ENCODE measurements at regions not wholly inside any gene's neighbourhood (a gene's known extent, or its start where the extent isn't known, plus 50 kb on each side); places are given as distances from the start of the nearest gene placed in this dataset.

GRCh38 chr20:43287637-43288036 is 97.9 kb upstream of the PTPRT start:
- TF ChIP-seq CTCF (IDR thresholded peaks at IDR 0.05) (no peak), POLR2A (IDR thresholded peaks at IDR 0.05) (no peak), EP300 (IDR thresholded peaks at IDR 0.05; ENCODE audit: low read depth) (no peak)
